Peyer's patch (tissue), 4 donors: ENCODE measurements at regions not wholly inside any gene's neighbourhood (a gene's known extent, or its start where the extent isn't known, plus 50 kb on each side); places are given as distances from the start of the nearest gene placed in this dataset.

ENCODE experiments used
- POLR2A ChIP-seq, 2 donors: fragments of 450-650 bp; IDR thresholded peaks; one replicate each; pipeline ENCODE4 v1.5.1; 2017; ENCODE audit warnings: antibody characterized with exemption in 2 of 2, mild to moderate bottlenecking in 2 of 2, moderate library complexity in 2 of 2
- TF ChIP-seq, protein P1 (sequence below), 6 experiments: fragments of 450-650 bp in 4 of 6; fragments of 200-600 bp in 2 of 6; sonication (generic) in 1 of 6; IDR thresholded peaks; one replicate each; pipeline ENCODE4 v1.5.1; 2017 to 2019; ENCODE audit warnings: antibody characterized with exemption in 6 of 6, mild to moderate bottlenecking in 3 of 6, moderate library complexity in 1 of 6

GRCh38 chr15:47291767-47292166 is 425.5 kb upstream of the SEMA6D start:
- no peak for TF ChIP-seq POLR2A (IDR thresholded peaks at IDR 0.05)
- TF ChIP-seq, protein P1, sequence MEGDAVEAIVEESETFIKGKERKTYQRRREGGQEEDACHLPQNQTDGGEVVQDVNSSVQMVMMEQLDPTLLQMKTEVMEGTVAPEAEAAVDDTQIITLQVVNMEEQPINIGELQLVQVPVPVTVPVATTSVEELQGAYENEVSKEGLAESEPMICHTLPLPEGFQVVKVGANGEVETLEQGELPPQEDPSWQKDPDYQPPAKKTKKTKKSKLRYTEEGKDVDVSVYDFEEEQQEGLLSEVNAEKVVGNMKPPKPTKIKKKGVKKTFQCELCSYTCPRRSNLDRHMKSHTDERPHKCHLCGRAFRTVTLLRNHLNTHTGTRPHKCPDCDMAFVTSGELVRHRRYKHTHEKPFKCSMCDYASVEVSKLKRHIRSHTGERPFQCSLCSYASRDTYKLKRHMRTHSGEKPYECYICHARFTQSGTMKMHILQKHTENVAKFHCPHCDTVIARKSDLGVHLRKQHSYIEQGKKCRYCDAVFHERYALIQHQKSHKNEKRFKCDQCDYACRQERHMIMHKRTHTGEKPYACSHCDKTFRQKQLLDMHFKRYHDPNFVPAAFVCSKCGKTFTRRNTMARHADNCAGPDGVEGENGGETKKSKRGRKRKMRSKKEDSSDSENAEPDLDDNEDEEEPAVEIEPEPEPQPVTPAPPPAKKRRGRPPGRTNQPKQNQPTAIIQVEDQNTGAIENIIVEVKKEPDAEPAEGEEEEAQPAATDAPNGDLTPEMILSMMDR (IDR thresholded peaks at IDR 0.05): no peak
